Kidney epithelial cell (primary cell): ENCODE measurements at regions not wholly inside any gene's neighbourhood (a gene's known extent, or its start where the extent isn't known, plus 50 kb on each side); places are given as distances from the start of the nearest gene placed in this dataset.

ENCODE experiments used
- DNase-seq: peaks from one replicate; pipeline ENCODE4 v3.0.0-alpha.2; 2010; ENCODE audit warnings: low read depth
- H3K27me3 ChIP-seq: 2 replicates; pipeline ENCODE4 v1.6.0; 2011; ENCODE audit warnings: low read length; ENCODE audit not compliant: control insufficient read depth, insufficient read depth
- H3K36me3 ChIP-seq: 2 replicates; pipeline ENCODE4 v1.5.1; 2011; ENCODE audit warnings: low read length; ENCODE audit not compliant: control insufficient read depth, insufficient read depth
- H3K4me3 ChIP-seq: 2 replicates; pipeline ENCODE4 v1.5.1; 2011; ENCODE audit warnings: low read depth, mild to moderate bottlenecking, control low read depth, low read length
- CTCF ChIP-seq: IDR thresholded peaks from 2 replicates; pipeline ENCODE4 v1.5.1; 2011; ENCODE audit warnings: mild to moderate bottlenecking, moderate library complexity, low read length, control low read depth, inconsistent platforms; ENCODE audit not compliant: insufficient read depth, poor library complexity, severe bottlenecking

GRCh38 chr2:855177-855576, 95.5 kb upstream of the SNTG2 start:
- no peaks in the 10 kb centered on the region for H3K36me3 ChIP-seq

GRCh38 chr2:854460-854859, 96.2 kb upstream of the SNTG2 start:
- Histone ChIP-seq H3K27me3 (no peaks in the 10 kb centered on the region), H3K4me3 (no peak overlapping the region), H3K36me3 (no peaks in the 10 kb centered on the region)
- no peak for DNase-seq
- peak; percentile 73 for TF ChIP-seq CTCF

More at GRCh38 chr2:855177-855576, 95.5 kb upstream of the SNTG2 start:
- no peak for TF ChIP-seq CTCF
- no peak overlapping the region for H3K4me3 ChIP-seq
- no peaks in the 10 kb centered on the region for H3K27me3 ChIP-seq
- DNase-seq: no peak

DNA sequence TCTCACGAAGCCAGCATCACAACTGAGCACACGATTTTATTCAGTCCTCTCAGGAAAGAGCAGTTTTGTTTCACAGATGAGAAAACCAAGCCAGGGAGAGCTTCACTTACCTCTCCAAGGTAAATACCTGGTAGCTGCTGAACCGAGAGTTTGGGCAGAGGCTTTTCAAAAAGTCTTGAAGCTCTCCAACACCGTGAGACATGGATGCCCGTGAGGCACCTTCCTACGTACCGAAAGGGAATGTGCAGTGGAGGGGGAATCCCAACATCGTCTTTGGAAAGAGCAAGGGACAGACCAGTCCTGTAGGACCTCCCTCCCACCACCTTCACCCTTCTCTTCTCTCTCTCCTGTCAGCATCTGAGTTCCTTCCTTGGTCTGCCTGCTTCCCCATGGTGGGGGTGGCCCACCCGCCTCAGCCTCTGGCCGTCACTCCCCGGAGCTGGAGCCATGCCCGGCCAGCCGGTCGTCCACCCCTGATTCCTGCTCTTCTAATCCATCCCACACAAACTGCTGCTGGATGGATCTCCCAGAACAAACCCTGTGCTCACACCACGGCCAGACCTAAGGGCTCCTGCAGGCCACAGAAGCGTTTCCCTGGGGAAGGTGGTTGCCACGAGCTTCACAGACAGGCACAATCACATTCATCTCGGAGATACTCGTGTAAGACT, 97.3 kb upstream of the SNTG2 start:
- no peak overlapping the region for H3K4me3 ChIP-seq
- no peak for DNase-seq
- no peaks in the 10 kb centered on the region for H3K27me3 ChIP-seq

GRCh38 chr2:852168-852567, 98.5 kb upstream of the SNTG2 start:
- H3K4me3 ChIP-seq: no peak overlapping the region
- H3K27me3 ChIP-seq: no peaks in the 10 kb centered on the region
- TF ChIP-seq CTCF: no peak
- DNase-seq: no peak
- no peaks in the 10 kb centered on the region for H3K36me3 ChIP-seq

More for the DNA sequence above, 97.3 kb upstream of the SNTG2 start:
- H3K36me3 ChIP-seq: no peaks in the 10 kb centered on the region
- no peak for TF ChIP-seq CTCF

DNA sequence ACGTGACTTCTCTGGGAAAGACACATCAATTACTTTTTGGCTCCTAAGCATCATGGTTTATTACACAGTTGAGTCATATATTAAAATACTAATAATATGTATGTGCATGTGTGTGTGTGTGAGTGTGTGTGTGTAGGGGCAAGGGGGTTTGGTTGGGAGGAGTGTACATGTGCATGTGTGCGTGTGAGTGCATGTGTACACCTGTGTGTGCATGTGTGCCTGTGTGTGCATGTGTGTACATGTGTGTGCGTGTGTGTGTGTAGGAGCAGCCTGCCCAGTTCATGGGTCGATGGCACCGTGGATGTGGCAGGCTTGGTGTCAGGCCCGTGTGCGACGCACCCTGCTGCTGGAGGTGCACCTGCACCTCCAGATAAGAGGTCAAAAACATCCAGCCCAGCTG, 99.0 kb upstream of the SNTG2 start:
- no peak for TF ChIP-seq CTCF

DNA sequence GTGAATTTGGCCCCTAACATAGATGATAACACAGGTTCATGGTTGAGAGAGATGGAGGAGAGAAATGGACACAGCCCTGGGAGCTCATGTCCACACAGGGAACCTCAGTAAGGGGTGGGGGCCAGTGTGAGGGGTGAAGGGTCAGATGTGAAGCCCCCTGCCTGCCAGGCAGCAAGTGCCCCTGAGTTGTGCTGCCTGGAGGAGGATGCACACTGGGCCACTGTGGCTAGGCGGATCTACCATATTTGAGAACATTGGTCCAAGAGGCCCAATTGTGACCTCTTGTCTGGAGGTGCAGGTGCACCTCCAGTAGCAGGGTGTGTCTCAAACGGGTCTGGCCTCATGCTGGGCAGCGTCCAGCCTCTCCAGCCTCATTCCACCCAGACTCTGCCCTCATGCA, 99.6 kb upstream of the SNTG2 start:
- H3K4me3 ChIP-seq: no peak overlapping the region
- TF ChIP-seq CTCF: no peak
- no peak for DNase-seq

More for the DNA sequence above, 99.0 kb upstream of the SNTG2 start:
- no peak for DNase-seq
- no peaks in the 10 kb centered on the region for H3K27me3 ChIP-seq
- no peak overlapping the region for H3K4me3 ChIP-seq
- H3K36me3 ChIP-seq: no peaks in the 10 kb centered on the region

More for the DNA sequence above, 99.6 kb upstream of the SNTG2 start:
- Histone ChIP-seq H3K27me3 (no peaks in the 10 kb centered on the region), H3K36me3 (no peaks in the 10 kb centered on the region)
